Neutrophil (primary cell): ENCODE measurements at regions not wholly inside any gene's neighbourhood (a gene's known extent, or its start where the extent isn't known, plus 50 kb on each side); places are given as distances from the start of the nearest gene placed in this dataset.

Source experiments
- H3K27ac ChIP-seq: fragments of 200-600 bp; sonication (generic); 2 replicates; pipeline ENCODE4 v1.5.1; 2016; ENCODE audit warnings: mild to moderate bottlenecking, moderate library complexity
- H3K27me3 ChIP-seq: fragments of 200-600 bp; sonication (generic); 2 replicates; pipeline ENCODE4 v1.6.0; 2016; ENCODE audit warnings: mild to moderate bottlenecking
- H3K36me3 ChIP-seq: fragments of 200-600 bp; sonication (generic); 2 replicates; pipeline ENCODE4 v1.5.1; 2017
- H3K4me1 ChIP-seq, 2 experiments: fragments of 200-600 bp in 1 of 2; sonication (generic) in 1 of 2; 1 replicate in 1 of 2; 2 replicates in 1 of 2; pipeline versions ENCODE4 v1.5.1 to v1.6.1; 2013 to 2016; ENCODE audit warnings: low read depth in 1 of 2, low read length in 1 of 2, mild to moderate bottlenecking in 1 of 2, moderate library complexity in 1 of 2; ENCODE audit not compliant: control insufficient read depth in 1 of 2, insufficient read depth in 1 of 2
- H3K4me3 ChIP-seq, 2 experiments: fragments of 200-600 bp in 1 of 2; sonication (generic) in 1 of 2; 1 replicate in 1 of 2; 2 replicates in 1 of 2; pipeline ENCODE4 v1.5.1; 2013 to 2016; ENCODE audit warnings: low read depth in 1 of 2, low read length in 1 of 2, mild to moderate bottlenecking in 1 of 2, moderate library complexity in 1 of 2
- H3K9me3 ChIP-seq: fragments of 200-600 bp; sonication (generic); 2 replicates; pipeline ENCODE4 v1.5.1; 2016
- CTCF ChIP-seq: fragments of 200-600 bp; sonication (generic); IDR thresholded peaks from 2 replicates; pipeline ENCODE4 v1.5.1; 2016; ENCODE audit warnings: antibody characterized with exemption

GRCh38 chr14:101639241-101639833 is 78.0 kb downstream of the DIO3 start:
- H3K27me3 ChIP-seq: no peaks in the 10 kb centered on the region
- peaks cover 0 to 4% of the 10 kb centered on the region in 2 experiments for H3K4me1 ChIP-seq
- H3K9me3 ChIP-seq: no peaks in the 10 kb centered on the region
- no peak for TF ChIP-seq CTCF
- no peak overlapping the region for H3K4me3 ChIP-seq
- H3K27ac ChIP-seq: no peak overlapping the region
- no peaks in the 10 kb centered on the region for H3K36me3 ChIP-seq

- TF ChIP-seq CTCF: no peak
- H3K36me3 ChIP-seq: no peaks in the 10 kb centered on the region
- H3K9me3 ChIP-seq: no peaks in the 10 kb centered on the region
- peaks cover 0 to under 1% of the 10 kb centered on the region in 2 experiments for H3K4me1 ChIP-seq
- no peak overlapping the region for H3K27ac ChIP-seq
- H3K4me3 ChIP-seq: no peak overlapping the region
- H3K27me3 ChIP-seq: peaks cover 10% of the 10 kb centered on the region
Observed at GRCh38 chr14:101643651-101644050, 82.4 kb downstream of the DIO3 start.

- Histone ChIP-seq H3K36me3 (no peaks in the 10 kb centered on the region), H3K9me3 (no peaks in the 10 kb centered on the region), H3K27ac (no peak overlapping the region), H3K27me3 (peaks cover 84% of the 10 kb centered on the region), H3K4me3 (no peak overlapping the region), H3K4me1 (no peaks in the 10 kb centered on the region)
- no peak for TF ChIP-seq CTCF
Observed at GRCh38 chr14:101654051-101654450, 92.8 kb downstream of the DIO3 start.

GRCh38 chr14:101657372-101657771 is 96.1 kb downstream of the DIO3 start:
- Histone ChIP-seq H3K27ac (no peak overlapping the region), H3K27me3 (peaks cover 98% of the 10 kb centered on the region), H3K36me3 (no peaks in the 10 kb centered on the region), H3K4me3 (no peak overlapping the region), H3K9me3 (no peaks in the 10 kb centered on the region), H3K4me1 (no peaks in the 10 kb centered on the region)
- no peak for TF ChIP-seq CTCF

- Histone ChIP-seq H3K27ac (no peak overlapping the region), H3K9me3 (no peaks in the 10 kb centered on the region), H3K36me3 (no peaks in the 10 kb centered on the region), H3K27me3 (peaks cover 50% of the 10 kb centered on the region), H3K4me1 (no peaks in the 10 kb centered on the region), H3K4me3 (no peak overlapping the region)
- TF ChIP-seq CTCF: no peak
Observed at GRCh38 chr14:101665478-101666078, 95.9 kb upstream of the PPP2R5C start.
